ENCODE measurements at regions not wholly inside any gene's neighbourhood (a gene's known extent, or its start where the extent isn't known, plus 50 kb on each side); places are given as distances from the start of the nearest gene placed in this dataset.

DNA sequence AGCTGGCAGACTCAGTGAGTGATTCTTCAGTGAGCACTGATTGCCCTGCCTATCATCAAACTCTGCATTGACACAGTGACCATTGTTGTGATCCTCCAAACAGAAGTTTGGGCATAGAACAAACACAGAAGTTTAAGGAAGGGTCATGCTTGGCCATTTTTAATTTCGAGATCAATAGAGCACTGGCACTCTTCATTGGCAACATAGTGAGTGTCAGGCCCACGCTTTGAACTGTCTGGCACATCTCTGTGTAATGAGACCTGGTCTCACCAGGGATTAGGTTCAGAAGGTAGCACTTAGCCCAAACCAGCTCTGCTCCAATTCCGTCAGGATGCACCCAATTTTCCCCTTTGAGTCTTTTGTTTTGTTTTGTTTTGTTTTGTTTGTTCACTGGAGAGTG is 127.1 kb upstream of the MOCS2 start:
- H3K4me3 ChIP-seq (ENCODE audit: low read depth, low read length): no peak overlapping the region
- CTCF ChIA-PET: no interaction called here
- no peaks in the 10 kb centered on the region for H3K27me3 ChIP-seq (ENCODE audit: control insufficient read depth, insufficient read depth, low read length)
- no peaks in the 10 kb centered on the region for H3K36me3 ChIP-seq (ENCODE audit: control insufficient read depth, insufficient read depth, low read length)
- TF ChIP-seq, protein P1, sequence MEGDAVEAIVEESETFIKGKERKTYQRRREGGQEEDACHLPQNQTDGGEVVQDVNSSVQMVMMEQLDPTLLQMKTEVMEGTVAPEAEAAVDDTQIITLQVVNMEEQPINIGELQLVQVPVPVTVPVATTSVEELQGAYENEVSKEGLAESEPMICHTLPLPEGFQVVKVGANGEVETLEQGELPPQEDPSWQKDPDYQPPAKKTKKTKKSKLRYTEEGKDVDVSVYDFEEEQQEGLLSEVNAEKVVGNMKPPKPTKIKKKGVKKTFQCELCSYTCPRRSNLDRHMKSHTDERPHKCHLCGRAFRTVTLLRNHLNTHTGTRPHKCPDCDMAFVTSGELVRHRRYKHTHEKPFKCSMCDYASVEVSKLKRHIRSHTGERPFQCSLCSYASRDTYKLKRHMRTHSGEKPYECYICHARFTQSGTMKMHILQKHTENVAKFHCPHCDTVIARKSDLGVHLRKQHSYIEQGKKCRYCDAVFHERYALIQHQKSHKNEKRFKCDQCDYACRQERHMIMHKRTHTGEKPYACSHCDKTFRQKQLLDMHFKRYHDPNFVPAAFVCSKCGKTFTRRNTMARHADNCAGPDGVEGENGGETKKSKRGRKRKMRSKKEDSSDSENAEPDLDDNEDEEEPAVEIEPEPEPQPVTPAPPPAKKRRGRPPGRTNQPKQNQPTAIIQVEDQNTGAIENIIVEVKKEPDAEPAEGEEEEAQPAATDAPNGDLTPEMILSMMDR (IDR thresholded peaks at IDR 0.05; ENCODE audit: insufficient read depth, low read depth, low read length): no peak
- DNase-seq (ENCODE audit: low read depth): no peak
- POLR2A ChIA-PET: no interaction called here

GRCh38 chr5:53237876-53238275 is 128.3 kb upstream of the MOCS2 start:
- no peak for DNase-seq (ENCODE audit: low read depth)
- ChIA-PET POLR2A (no interaction called here), CTCF (no interaction called here)
- TF ChIP-seq, protein P1 (IDR thresholded peaks at IDR 0.05; ENCODE audit: insufficient read depth, low read depth, low read length): no peak
- Histone ChIP-seq H3K27me3 (ENCODE audit: control insufficient read depth, insufficient read depth, low read length) (no peaks in the 10 kb centered on the region), H3K36me3 (ENCODE audit: control insufficient read depth, insufficient read depth, low read length) (no peaks in the 10 kb centered on the region), H3K4me3 (ENCODE audit: low read depth, low read length) (no peak overlapping the region)

DNA sequence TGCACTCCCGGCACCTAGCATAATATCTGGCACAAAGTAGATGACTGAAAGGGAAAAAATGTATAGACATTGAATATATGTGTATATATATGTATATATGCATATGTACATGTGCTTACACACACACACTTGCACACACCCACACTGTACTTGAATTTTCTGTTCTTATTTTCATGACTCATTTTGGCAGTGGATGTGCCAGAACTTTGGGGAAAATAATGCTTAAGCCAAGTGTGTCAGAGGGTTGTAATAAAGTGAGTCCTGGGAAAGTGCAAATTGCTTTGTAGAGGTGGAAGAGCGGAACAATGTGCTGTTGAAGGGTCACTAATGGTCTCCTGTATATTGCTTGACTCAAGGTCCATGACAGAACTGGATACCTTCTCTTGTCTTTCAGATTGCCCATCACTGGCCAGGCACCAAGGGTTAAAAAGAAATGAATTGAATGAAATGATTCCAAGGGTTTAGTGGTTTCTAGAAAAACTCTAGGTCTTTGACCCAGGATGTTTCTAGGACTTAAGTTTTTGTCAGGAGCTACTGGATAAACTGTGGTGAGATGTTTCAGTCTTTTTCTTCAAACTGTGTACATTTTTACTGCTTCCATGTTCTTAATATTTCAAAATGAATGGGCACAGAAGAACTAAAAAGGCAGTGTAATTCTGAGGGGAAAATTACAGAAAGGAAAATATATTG is 129.9 kb upstream of the MOCS2 start:
- TF ChIP-seq, protein P1 (IDR thresholded peaks at IDR 0.05; ENCODE audit: insufficient read depth, low read depth, low read length): no peak
- no peaks in the 10 kb centered on the region for H3K36me3 ChIP-seq (ENCODE audit: control insufficient read depth, insufficient read depth, low read length)
- CTCF ChIA-PET: no interaction called here
- H3K4me3 ChIP-seq (ENCODE audit: low read depth, low read length): no peak overlapping the region
- DNase-seq (ENCODE audit: low read depth): no peak
- POLR2A ChIA-PET: no interaction called here
- H3K27me3 ChIP-seq (ENCODE audit: control insufficient read depth, insufficient read depth, low read length): no peaks in the 10 kb centered on the region

- no peak for DNase-seq (ENCODE audit: low read depth)
- no peak overlapping the region for H3K4me3 ChIP-seq (ENCODE audit: low read depth, low read length)
- ChIA-PET CTCF (no interaction called here), POLR2A (no interaction called here)
- no peaks in the 10 kb centered on the region for H3K36me3 ChIP-seq (ENCODE audit: control insufficient read depth, insufficient read depth, low read length)
- TF ChIP-seq, protein P1 (IDR thresholded peaks at IDR 0.05; ENCODE audit: insufficient read depth, low read depth, low read length): no peak
- no peaks in the 10 kb centered on the region for H3K27me3 ChIP-seq (ENCODE audit: control insufficient read depth, insufficient read depth, low read length)
These were observed 131.1 kb upstream of the MOCS2 start for GRCh38 chr5:53240661-53241060.

DNA sequence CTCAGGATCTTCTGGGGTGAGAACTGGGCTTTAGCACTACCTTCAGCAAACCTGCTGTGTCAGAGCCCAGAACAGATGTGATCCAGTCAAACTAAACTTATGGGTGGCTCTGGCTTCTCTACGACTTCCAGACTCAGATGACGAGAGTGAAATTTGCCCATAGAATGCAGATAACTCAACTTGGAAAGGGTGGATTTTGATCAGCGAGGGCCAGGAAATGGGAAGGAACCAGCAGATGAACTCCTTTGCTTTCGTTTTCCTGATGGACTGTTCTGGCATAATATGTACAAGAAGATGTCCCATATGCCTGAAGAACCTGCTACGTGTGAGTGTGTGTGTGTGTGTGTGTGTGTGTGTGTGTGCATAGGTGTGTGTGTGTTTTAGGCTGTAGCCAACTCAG is 132.0 kb upstream of the MOCS2 start:
- ChIA-PET CTCF (interaction anchor here (0.6 to 0.7 kb wide), 2 partner anchors 12 to 21 kb away, joined by 3 read pairs; no protein-coding TSS in a partner anchor), POLR2A (no interaction called here)
- H3K36me3 ChIP-seq (ENCODE audit: control insufficient read depth, insufficient read depth, low read length): no peaks in the 10 kb centered on the region
- TF ChIP-seq, protein P1 (IDR thresholded peaks at IDR 0.05; ENCODE audit: insufficient read depth, low read depth, low read length): no peak
- no peak for DNase-seq (ENCODE audit: low read depth)
- H3K27me3 ChIP-seq (ENCODE audit: control insufficient read depth, insufficient read depth, low read length): no peaks in the 10 kb centered on the region
- H3K4me3 ChIP-seq (ENCODE audit: low read depth, low read length): no peak overlapping the region
